IMR-90 (cell line): ENCODE measurements at regions not wholly inside any gene's neighbourhood (a gene's known extent, or its start where the extent isn't known, plus 50 kb on each side); places are given as distances from the start of the nearest gene placed in this dataset.

Experiments used
- ATAC-seq: fragments of 200-7000 bp; cut with Tn5 transposase; 2 replicates; pipeline ENCODE4 v1.9.1; 2020; ENCODE audit warnings: low read depth, mild to moderate bottlenecking, moderate library complexity
- BruUV-seq: library from RNA; stranded (reverse); fragments of 400-500 nt; replicated peaks from 2 replicates; lab custom pipeline; 2021; lab: Mats Ljungman, UMichigan
- CTCF ChIA-PET: fragments of 300-600 bp; formaldehyde crosslinking; extraction: SDS; loops from one replicate; lab custom pipeline; 2021; ENCODE audit warnings: antibody characterized with exemption; lab: Yijun Ruan, JAX
- POLR2A ChIA-PET: fragments of 300-600 bp; sonication (Branson Sonifier 250); formaldehyde crosslinking; loops from one replicate; lab custom pipeline; 2022; ENCODE audit warnings: antibody characterized with exemption; ENCODE audit not compliant: unreplicated experiment; lab: Charles Lee
- DNase-seq: peaks from one replicate; pipeline ENCODE4 v3.0.0; 2013
- H2AFZ ChIP-seq: replicated peaks from 2 replicates; pipeline ENCODE3; 2013; ENCODE audit warnings: low read length, mild to moderate bottlenecking; ENCODE audit not compliant: poor library complexity
- H2AK5ac ChIP-seq: 2 replicates; pipeline ENCODE4 v1.6.1; 2013; ENCODE audit warnings: low read depth, low read length, inconsistent platforms
- H2AK9ac ChIP-seq: replicated peaks from 2 replicates; pipeline ENCODE3; 2013; ENCODE audit warnings: mild to moderate bottlenecking, low read depth, low read length, moderate library complexity; ENCODE audit not compliant: poor library complexity
- H2BK120ac ChIP-seq: 2 replicates; pipeline ENCODE4 v1.6.1; 2013; ENCODE audit warnings: low read depth, low read length, inconsistent platforms
- H2BK15ac ChIP-seq: 3 replicates; pipeline ENCODE4 v1.6.1; 2013; ENCODE audit warnings: low read depth, low read length, inconsistent platforms
- H2BK20ac ChIP-seq: 2 replicates; pipeline ENCODE4 v1.6.1; 2013; ENCODE audit warnings: low read depth, mild to moderate bottlenecking, inconsistent platforms, low read length, moderate library complexity
- H2BK5ac ChIP-seq: 2 replicates; pipeline ENCODE4 v1.6.1; 2013; ENCODE audit warnings: mild to moderate bottlenecking, low read depth, low read length, inconsistent platforms; ENCODE audit not compliant: poor library complexity, severe bottlenecking
- H3K14ac ChIP-seq: replicated peaks from 2 replicates; pipeline ENCODE4 v1.6.1; 2013; ENCODE audit warnings: low read depth, low read length, inconsistent platforms
- H3K18ac ChIP-seq: 2 replicates; pipeline ENCODE4 v1.6.1; 2013; ENCODE audit warnings: low read depth, low read length, control low read depth
- H3K23ac ChIP-seq: 2 replicates; pipeline ENCODE4 v1.6.1; 2013; ENCODE audit warnings: low read depth, low read length, inconsistent platforms
- H3K27ac ChIP-seq: 2 replicates; pipeline ENCODE4 v1.5.1; 2013; ENCODE audit warnings: mild to moderate bottlenecking, control low read depth, low read length; ENCODE audit not compliant: insufficient read depth
- H3K27me3 ChIP-seq: 2 replicates; pipeline ENCODE4 v1.6.1; 2013; ENCODE audit warnings: low read length; ENCODE audit not compliant: control insufficient read depth, insufficient read depth
- H3K36me3 ChIP-seq: 2 replicates; pipeline ENCODE4 v1.6.1; 2013; ENCODE audit warnings: low read length, mixed read lengths; ENCODE audit not compliant: control insufficient read depth, insufficient read depth
- H3K4ac ChIP-seq: 2 replicates; pipeline ENCODE4 v1.6.1; 2013; ENCODE audit warnings: low read depth, low read length, inconsistent platforms
- H3K4me1 ChIP-seq: 2 replicates; pipeline ENCODE4 v1.6.1; 2013; ENCODE audit warnings: low read length, mixed read lengths; ENCODE audit not compliant: control insufficient read depth, insufficient read depth
- H3K4me2 ChIP-seq: 2 replicates; pipeline ENCODE4 v1.6.1; 2013; ENCODE audit warnings: low read depth, mild to moderate bottlenecking, control low read depth, low read length, moderate library complexity
- H3K4me3 ChIP-seq: 2 replicates; pipeline ENCODE4 v1.5.1; 2013; ENCODE audit warnings: low read depth, mild to moderate bottlenecking, control low read depth, low read length, moderate library complexity; ENCODE audit not compliant: insufficient read depth
- H3K56ac ChIP-seq: 2 replicates; pipeline ENCODE4 v1.6.1; 2013; ENCODE audit warnings: low read length, inconsistent platforms; ENCODE audit not compliant: insufficient read depth; ENCODE audit errors: extremely low read depth
- H3K79me1 ChIP-seq, 2 experiments: 2 replicates each; pipeline ENCODE4 v1.6.1; 2013; ENCODE audit warnings: low read length in 2 of 2, inconsistent platforms in 1 of 2, low read depth in 1 of 2
- H3K9ac ChIP-seq: 2 replicates; pipeline ENCODE4 v1.6.1; 2013; ENCODE audit warnings: low read depth, low read length, control low read depth
- H3K9me1 ChIP-seq: 2 replicates; pipeline ENCODE4 v1.6.1; 2013; ENCODE audit warnings: low read length, inconsistent platforms; ENCODE audit not compliant: insufficient read depth
- H3K9me3 ChIP-seq: 2 replicates; pipeline ENCODE4 v1.6.1; 2013; ENCODE audit warnings: low read length; ENCODE audit not compliant: control insufficient read depth, insufficient read depth
- H4K20me1 ChIP-seq: 2 replicates; pipeline ENCODE4 v1.6.1; 2013; ENCODE audit warnings: low read length, inconsistent platforms; ENCODE audit not compliant: insufficient read depth
- H4K5ac ChIP-seq: 2 replicates; pipeline ENCODE4 v1.6.1; 2013; ENCODE audit warnings: mild to moderate bottlenecking, low read depth, low read length, control low read depth
- H4K8ac ChIP-seq, 2 experiments: 2 replicates each; pipeline ENCODE4 v1.6.1; 2013; ENCODE audit warnings: low read depth in 2 of 2, low read length in 2 of 2, control low read depth in 1 of 2, inconsistent platforms in 1 of 2
- H4K91ac ChIP-seq: 2 replicates; pipeline ENCODE4 v1.6.1; 2013; ENCODE audit warnings: low read depth, low read length, inconsistent platforms; ENCODE audit not compliant: insufficient read depth
- BHLHE40 ChIP-seq: fragments of 150-350 bp; IDR thresholded peaks from 2 replicates; pipeline ENCODE4 v1.6.1; 2016; ENCODE audit warnings: mild to moderate bottlenecking, low read depth, low read length
- CHD1 ChIP-seq: IDR thresholded peaks from 2 replicates; pipeline ENCODE4 v1.6.1; 2012; ENCODE audit warnings: low read depth, low read length, improper control_type of control experiment
- MAZ ChIP-seq: IDR thresholded peaks from 2 replicates; pipeline ENCODE4 v1.6.1; 2012; ENCODE audit warnings: low read depth, mild to moderate bottlenecking, low read length, improper control_type of control experiment, moderate library complexity, borderline replicate concordance
- NFE2L2 ChIP-seq: fragments of 150-350 bp; IDR thresholded peaks from 2 replicates; pipeline ENCODE4 v1.6.1; 2016; ENCODE audit warnings: low read depth, mild to moderate bottlenecking, low read length
- RFX5 ChIP-seq: IDR thresholded peaks from 2 replicates; pipeline ENCODE4 v1.8.0; 2012; ENCODE audit warnings: low read depth, mild to moderate bottlenecking, low read length, moderate library complexity
- WGBS, 2 experiments: methylation state at CpG; one replicate each; pipeline versions ENCODE4 v1.1.5 to v1.1.7; 2013; ENCODE audit warnings: missing lambda C conversion rate in 2 of 2; ENCODE audit not compliant: insufficient read length in 1 of 2; ENCODE audit errors: extremely low coverage in 2 of 2; 5-methylcytosine and 5-hydroxymethylcytosine counted together
- dilution Hi-C: fragments of 300-500 bp; cut with HindIII; formaldehyde crosslinking; loops from one replicate; pipeline ENCODE4 v1.14.3; 2018; ENCODE audit warnings: low sequenced_read_pairs; ENCODE audit not compliant: unreplicated experiment
- in situ Hi-C: fragments of 300-500 bp; cut with MboI; formaldehyde crosslinking; loops from 3 replicates; pipeline ENCODE4 v1.14.3; 2019; ENCODE audit warnings: low sequenced_read_pairs, inconsistent platforms, mixed read lengths
- intact Hi-C: fragments of 100-400 bp; cut with micrococcal nuclease; formaldehyde crosslinking; loops from 2 replicates; pipeline ENCODE4 v1.10.0; 2022

DNA sequence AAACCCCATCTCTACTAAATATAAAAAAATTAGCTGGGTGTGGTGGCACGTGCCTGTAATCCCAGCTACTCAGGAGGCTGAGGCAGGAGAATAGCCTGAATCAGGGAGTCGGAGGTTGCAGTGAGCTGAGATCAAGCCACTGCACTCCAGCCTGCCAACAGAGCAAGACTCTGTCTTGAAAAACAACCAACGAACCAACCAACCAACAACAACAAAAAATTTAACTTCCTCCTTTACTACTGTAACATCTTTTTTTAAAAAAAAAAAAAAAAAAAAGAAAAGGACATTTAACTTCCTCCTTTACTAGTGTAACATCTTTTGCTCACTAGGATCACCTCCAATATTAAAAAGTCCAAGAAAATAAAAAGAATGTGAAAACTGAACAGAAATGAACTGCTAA, 92.3 kb upstream of the TMEM168 start:
- WGBS, 2 experiments: 100% methylated on average over 1 of the region's 3 CpGs; no CpG with 5 or more reads in 1 of the 2 experiments
- no peaks in the 10 kb centered on the region for H3K9me3 ChIP-seq
- CTCF ChIA-PET: no interaction called here
- no peak for TF ChIP-seq RFX5
- no peak for TF ChIP-seq CHD1
- no peak for TF ChIP-seq BHLHE40
- TF ChIP-seq NFE2L2: no peak
- no peak for TF ChIP-seq MAZ
- no peaks in the 10 kb centered on the region for H4K20me1 ChIP-seq
- no peak overlapping the region for H3K9ac ChIP-seq
- H2BK15ac ChIP-seq: no peak overlapping the region
- ATAC-seq (no peak), DNase-seq (no peak)
- H3K27me3 ChIP-seq: no peaks in the 10 kb centered on the region
- H3K4me3 ChIP-seq: no peak overlapping the region
- H2BK5ac ChIP-seq: no peak overlapping the region
- H3K4ac ChIP-seq: no peak overlapping the region
- in situ Hi-C loops: loop anchor here (25.0 kb wide), 1 partner anchor 1120 kb away; no protein-coding TSS in a partner anchor
- no peak overlapping the region for H2AK5ac ChIP-seq
- intact Hi-C loops: no loop called here
- no peak overlapping the region for H4K91ac ChIP-seq
- no peak overlapping the region for H2BK120ac ChIP-seq
- no peak overlapping the region for H3K23ac ChIP-seq
- dilution Hi-C loops: no loop called here
- no peak overlapping the region for H3K56ac ChIP-seq
- H3K4me1 ChIP-seq: peaks cover 2% of the 10 kb centered on the region
- H2BK20ac ChIP-seq: no peak overlapping the region
- no peak overlapping the region for H4K8ac ChIP-seq
- no peak overlapping the region for H2AFZ ChIP-seq
- H3K14ac ChIP-seq: no peak overlapping the region
- no peaks in the 10 kb centered on the region; the same call in 1 of the 2 replicates for H3K9me1 ChIP-seq
- H4K5ac ChIP-seq: no peak overlapping the region
- H2AK9ac ChIP-seq: no peak overlapping the region
- peaks cover 2% of the 10 kb centered on the region; the same call in 1 of the 2 replicates for H3K36me3 ChIP-seq
- no TSS peak for BruUV-seq
- H3K79me1 ChIP-seq: peaks cover 2 to 9% of the 10 kb centered on the region in 2 experiments; a peak in 1 of 4 replicates
- H3K18ac ChIP-seq: no peak overlapping the region
- POLR2A ChIA-PET: no interaction called here
- no peak overlapping the region for H3K4me2 ChIP-seq
- no peak overlapping the region for H3K27ac ChIP-seq
